HUES6 (cell line): ENCODE measurements at regions not wholly inside any gene's neighbourhood (a gene's known extent, or its start where the extent isn't known, plus 50 kb on each side); places are given as distances from the start of the nearest gene placed in this dataset.

Source experiments
- H3K27ac ChIP-seq: 2 replicates; pipeline ENCODE4 v1.7.0; 2013; ENCODE audit warnings: low read depth, mild to moderate bottlenecking, low read length, inconsistent platforms
- H3K27me3 ChIP-seq: 2 replicates; pipeline ENCODE4 v1.6.1; 2013; ENCODE audit warnings: low read length; ENCODE audit not compliant: control insufficient read depth, insufficient read depth
- H3K36me3 ChIP-seq: 2 replicates; pipeline ENCODE4 v1.6.1; 2013; ENCODE audit warnings: low read length; ENCODE audit not compliant: control insufficient read depth, insufficient read depth
- H3K4me1 ChIP-seq: 2 replicates; pipeline ENCODE4 v1.6.1; 2013; ENCODE audit warnings: low read length; ENCODE audit not compliant: control insufficient read depth, insufficient read depth
- H3K4me3 ChIP-seq: 2 replicates; pipeline ENCODE4 v1.5.1; 2013; ENCODE audit warnings: low read depth, low read length
- H3K9ac ChIP-seq: one replicate; pipeline ENCODE4 v1.6.1; 2013; ENCODE audit warnings: mild to moderate bottlenecking, low read length
- H3K9me3 ChIP-seq: 2 replicates; pipeline ENCODE4 v1.6.1; 2013; ENCODE audit warnings: low read depth, low read length; ENCODE audit not compliant: control insufficient read depth, insufficient read depth

DNA sequence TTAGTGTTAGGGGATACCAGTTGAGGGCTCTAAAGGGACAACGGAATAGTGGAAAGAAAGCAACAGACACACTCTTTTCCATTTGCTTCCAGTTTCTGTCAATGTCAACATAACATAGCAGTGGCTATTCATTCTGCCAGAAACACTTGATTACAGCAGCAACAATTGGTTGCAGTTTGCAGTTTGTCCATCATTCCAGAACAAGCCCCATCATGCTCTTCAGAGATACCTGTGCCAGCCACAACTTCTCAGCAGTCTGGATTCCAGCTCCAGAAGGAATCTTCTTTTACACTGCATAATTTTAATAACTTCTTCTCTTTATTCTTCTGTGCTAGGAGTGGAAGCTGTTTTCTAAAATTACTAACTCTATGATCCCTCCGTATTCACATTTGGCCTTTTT lies 1521.4 kb downstream of the PLA2G4A start:
- Histone ChIP-seq H3K36me3 (no peaks in the 10 kb centered on the region), H3K27me3 (no peaks in the 10 kb centered on the region), H3K9me3 (no peaks in the 10 kb centered on the region), H3K27ac (no peak overlapping the region), H3K4me1 (no peaks in the 10 kb centered on the region), H3K9ac (no peak overlapping the region), H3K4me3 (no peak overlapping the region)

DNA sequence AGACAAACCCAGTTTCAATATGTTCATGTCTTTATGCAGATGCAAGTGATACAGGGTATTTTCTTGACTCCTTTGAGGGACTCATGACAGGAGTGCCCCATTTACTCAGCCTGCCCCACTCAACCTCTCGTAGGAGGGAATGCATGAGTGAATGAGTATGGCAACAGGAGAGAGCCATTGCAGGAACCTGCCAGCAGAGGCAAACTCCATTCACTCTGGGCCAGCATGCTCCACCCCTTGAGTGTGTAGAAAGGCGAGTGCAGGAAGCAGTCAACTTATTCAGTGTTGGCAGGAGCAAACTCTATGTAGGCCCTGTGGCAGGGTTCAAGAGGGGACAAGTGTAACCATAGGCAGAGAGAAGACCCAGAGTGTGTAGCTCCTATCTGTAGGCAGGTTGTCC lies 1526.3 kb downstream of the PLA2G4A start:
- Histone ChIP-seq H3K27ac (no peak overlapping the region), H3K36me3 (no peaks in the 10 kb centered on the region), H3K4me1 (no peaks in the 10 kb centered on the region), H3K4me3 (no peak overlapping the region), H3K9ac (no peak overlapping the region), H3K27me3 (no peaks in the 10 kb centered on the region), H3K9me3 (0 out of 2 replicates have a peak, but pooled peaks cover 3% of the 10 kb centered on the region)

DNA sequence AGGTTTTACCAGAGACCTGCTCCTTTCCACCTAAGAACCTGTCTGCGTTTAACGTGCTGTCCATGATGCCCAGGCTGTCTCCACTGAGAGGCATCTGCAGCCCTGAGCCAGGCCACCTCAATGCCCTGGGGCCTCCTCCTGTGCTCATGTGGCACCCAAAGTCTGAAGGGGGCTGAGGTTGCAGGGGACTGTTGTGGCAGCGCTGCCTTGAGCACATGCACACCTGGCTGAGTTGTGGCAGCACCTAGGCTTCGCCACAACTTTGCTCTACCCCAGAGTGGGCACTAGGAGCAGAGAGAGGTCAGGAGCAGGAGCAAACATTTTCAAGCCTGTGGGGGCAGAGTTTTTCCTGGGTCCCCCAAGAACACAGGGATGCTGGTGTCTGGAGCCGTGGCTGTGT lies 1527.1 kb downstream of the PLA2G4A start:
- Histone ChIP-seq H3K4me1 (no peaks in the 10 kb centered on the region), H3K36me3 (no peaks in the 10 kb centered on the region), H3K9me3 (0 out of 2 replicates have a peak, but pooled peaks cover 3% of the 10 kb centered on the region), H3K4me3 (no peak overlapping the region), H3K27me3 (no peaks in the 10 kb centered on the region), H3K9ac (no peak overlapping the region), H3K27ac (no peak overlapping the region)

DNA sequence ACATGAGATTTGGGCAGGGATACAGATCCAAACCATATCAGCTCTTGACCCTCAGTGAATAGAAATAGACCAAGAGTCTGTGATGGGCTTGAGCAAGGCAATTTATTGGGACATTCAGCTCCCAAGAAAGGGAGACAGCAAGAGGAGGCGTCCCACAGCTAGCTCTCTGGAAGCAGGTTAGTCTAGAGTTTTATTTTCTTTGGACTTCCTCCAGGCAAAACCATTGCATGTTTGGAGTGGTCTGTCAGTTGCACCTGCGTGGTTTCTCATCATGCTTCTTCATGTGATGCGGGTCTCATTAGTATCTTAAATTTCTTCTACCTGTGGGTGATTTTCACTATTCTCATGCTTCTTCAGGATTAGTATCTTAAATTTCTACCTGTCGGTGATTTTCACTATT lies 1530.6 kb downstream of the PLA2G4A start:
- H3K27me3 ChIP-seq, result no peaks in the 10 kb centered on the region
- no peaks in the 10 kb centered on the region for H3K36me3 ChIP-seq
- H3K9ac ChIP-seq, result no peak overlapping the region
- H3K9me3 ChIP-seq, result 0 out of 2 replicates have a peak, but pooled peaks cover 3% of the 10 kb centered on the region
- no peak overlapping the region for H3K4me3 ChIP-seq
- no peaks in the 10 kb centered on the region for H3K4me1 ChIP-seq
- H3K27ac ChIP-seq, result no peak overlapping the region

DNA sequence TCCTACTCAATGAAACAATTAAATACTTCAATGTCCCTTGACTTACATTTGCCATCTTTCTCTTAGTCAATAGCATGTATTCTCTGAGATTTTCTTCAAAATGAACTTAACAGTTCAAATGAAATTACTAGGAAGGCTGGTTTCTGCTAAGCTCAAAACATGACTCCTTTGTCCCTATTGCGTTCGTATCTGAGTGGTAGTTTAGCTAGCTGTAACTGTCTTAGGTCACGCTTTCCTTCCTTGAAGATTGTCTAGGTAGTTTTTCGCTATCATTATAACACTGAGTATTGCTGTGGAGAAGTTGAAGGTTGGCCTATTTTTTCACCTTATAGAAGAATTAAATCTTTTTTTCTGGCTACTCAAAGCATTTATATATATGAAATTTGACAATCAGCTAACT lies 1535.2 kb downstream of the PLA2G4A start:
- Histone ChIP-seq H3K9me3 (no peaks in the 10 kb centered on the region), H3K27me3 (no peaks in the 10 kb centered on the region), H3K4me1 (peaks cover 3% of the 10 kb centered on the region; the same call in 1 of the 2 replicates), H3K4me3 (no peak overlapping the region), H3K27ac (no peak overlapping the region), H3K9ac (no peak overlapping the region), H3K36me3 (no peaks in the 10 kb centered on the region)

DNA sequence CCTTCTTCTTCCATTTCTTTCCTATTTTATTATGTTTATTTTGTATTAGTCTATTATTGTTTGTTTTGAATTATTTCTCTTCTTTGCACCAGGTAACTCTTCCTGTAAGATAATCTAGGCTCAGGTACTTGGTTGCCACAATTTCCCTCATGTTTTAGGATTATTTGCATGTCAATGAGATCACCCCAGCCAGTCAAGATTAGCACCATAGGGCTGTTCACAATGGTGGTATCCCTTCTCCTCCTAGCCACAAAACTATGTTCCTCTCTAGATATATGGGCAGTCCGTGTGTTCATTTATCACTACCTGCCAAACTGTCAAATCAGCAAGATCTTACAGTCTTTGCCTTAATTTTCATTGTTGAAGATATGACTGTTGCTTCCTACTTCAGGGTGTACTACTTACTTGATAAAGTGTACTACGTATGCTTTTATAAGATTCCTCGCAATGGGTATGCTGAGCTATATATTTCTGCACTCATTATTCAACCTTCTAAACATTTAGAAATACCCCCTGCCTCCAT lies 1536.2 kb downstream of the PLA2G4A start:
- H3K9ac ChIP-seq, result no peak overlapping the region
- no peak overlapping the region for H3K27ac ChIP-seq
- no peak overlapping the region for H3K4me3 ChIP-seq
- H3K36me3 ChIP-seq, result no peaks in the 10 kb centered on the region
- H3K9me3 ChIP-seq, result no peaks in the 10 kb centered on the region
- H3K4me1 ChIP-seq, result peaks cover 3% of the 10 kb centered on the region; the same call in 1 of the 2 replicates
- H3K27me3 ChIP-seq, result no peaks in the 10 kb centered on the region

DNA sequence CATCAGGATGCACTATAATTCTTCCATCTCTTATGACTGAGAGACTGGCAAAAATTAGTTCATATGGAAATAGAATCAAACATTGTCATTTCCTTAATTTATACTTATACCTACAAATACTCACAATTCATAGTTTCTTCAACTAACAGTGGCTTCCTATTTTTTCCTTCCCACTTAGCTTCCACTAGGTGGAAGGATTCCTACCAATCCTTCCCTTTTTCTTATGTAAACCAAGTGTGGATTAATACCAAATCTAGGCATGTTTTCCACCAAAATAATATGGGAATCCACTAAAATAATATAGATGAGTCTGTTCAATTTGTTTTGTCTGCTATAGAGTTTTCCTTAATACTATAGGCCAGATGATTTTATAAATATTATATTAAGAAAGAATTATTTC lies 1537.1 kb downstream of the PLA2G4A start:
- Histone ChIP-seq H3K4me3 (no peak overlapping the region), H3K9ac (no peak overlapping the region), H3K27ac (no peak overlapping the region), H3K27me3 (no peaks in the 10 kb centered on the region), H3K9me3 (no peaks in the 10 kb centered on the region), H3K4me1 (peaks cover 3% of the 10 kb centered on the region; the same call in 1 of the 2 replicates), H3K36me3 (no peaks in the 10 kb centered on the region)

DNA sequence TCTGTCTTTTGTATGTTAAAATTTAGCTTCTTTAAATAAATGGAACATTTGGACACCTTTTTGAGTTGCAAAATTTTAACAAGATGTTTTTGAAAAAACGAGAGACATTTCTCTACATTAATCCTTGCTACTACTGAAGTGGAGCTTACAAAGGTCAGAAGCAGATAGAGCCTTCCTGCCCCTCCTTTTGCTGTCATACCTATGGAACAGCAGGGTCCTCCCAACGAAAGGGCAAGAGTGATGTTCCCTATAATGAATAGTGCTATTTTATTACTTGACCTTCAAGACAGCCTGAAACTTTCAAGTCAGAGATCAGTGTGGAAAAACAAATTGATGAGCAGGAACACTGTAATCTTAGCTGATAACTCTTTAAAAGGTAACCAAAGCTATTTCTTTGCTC lies 1538.9 kb downstream of the PLA2G4A start:
- no peak overlapping the region for H3K9ac ChIP-seq
- H3K9me3 ChIP-seq, result no peaks in the 10 kb centered on the region
- no peak overlapping the region for H3K4me3 ChIP-seq
- no peak overlapping the region for H3K27ac ChIP-seq
- no peaks in the 10 kb centered on the region for H3K36me3 ChIP-seq
- no peaks in the 10 kb centered on the region for H3K27me3 ChIP-seq
- H3K4me1 ChIP-seq, result peaks cover 3% of the 10 kb centered on the region; the same call in 1 of the 2 replicates

DNA sequence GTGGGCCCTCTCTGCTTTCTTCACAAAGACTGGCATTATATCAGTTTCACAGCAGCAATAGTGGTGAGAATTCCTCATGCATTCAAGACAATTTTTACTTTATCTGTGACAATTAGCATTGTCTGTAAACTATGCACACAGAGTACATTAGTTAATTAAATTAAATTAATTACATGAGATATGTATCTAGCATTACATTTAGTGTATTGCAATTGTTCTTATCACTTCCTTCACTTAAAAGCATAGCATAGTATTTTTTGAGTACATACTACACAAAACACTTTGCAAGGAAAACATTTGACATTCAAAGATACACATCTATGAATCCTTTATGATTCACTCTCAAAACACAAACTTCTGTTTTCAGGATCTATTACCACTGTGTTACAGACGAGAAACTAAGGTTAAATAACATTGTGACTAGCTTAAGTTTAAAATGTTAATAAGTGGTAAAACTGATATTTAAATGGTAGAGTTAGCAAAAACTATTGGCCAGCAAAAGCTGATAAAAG lies 1542.6 kb downstream of the PLA2G4A start:
- Histone ChIP-seq H3K36me3 (no peaks in the 10 kb centered on the region), H3K9me3 (no peaks in the 10 kb centered on the region), H3K27me3 (no peaks in the 10 kb centered on the region), H3K27ac (no peak overlapping the region), H3K9ac (no peak overlapping the region), H3K4me1 (peaks cover 3% of the 10 kb centered on the region; the same call in 1 of the 2 replicates), H3K4me3 (no peak overlapping the region)

DNA sequence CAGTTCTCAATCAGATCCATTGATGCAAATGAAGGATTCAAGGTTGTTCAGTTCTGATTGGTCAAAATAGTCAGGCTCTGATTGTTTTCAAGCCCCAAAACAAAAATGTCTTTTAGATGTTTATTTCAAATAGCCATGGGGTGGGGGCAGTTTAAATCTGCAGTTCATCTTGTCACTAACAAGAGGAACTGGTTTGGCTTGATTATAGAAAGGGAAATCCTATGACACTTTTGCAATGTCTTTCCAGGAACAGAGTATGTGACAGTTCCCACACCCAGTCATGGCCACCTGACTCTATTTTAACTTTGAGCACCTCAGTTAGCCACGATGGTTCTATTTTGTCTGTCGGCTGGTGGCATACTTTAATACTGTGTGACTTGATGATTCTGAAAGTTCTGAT lies 1544.1 kb downstream of the PLA2G4A start:
- Histone ChIP-seq H3K27me3 (no peaks in the 10 kb centered on the region), H3K9ac (no peak overlapping the region), H3K36me3 (no peaks in the 10 kb centered on the region), H3K27ac (no peak overlapping the region), H3K9me3 (no peaks in the 10 kb centered on the region), H3K4me3 (no peak overlapping the region), H3K4me1 (no peaks in the 10 kb centered on the region)

DNA sequence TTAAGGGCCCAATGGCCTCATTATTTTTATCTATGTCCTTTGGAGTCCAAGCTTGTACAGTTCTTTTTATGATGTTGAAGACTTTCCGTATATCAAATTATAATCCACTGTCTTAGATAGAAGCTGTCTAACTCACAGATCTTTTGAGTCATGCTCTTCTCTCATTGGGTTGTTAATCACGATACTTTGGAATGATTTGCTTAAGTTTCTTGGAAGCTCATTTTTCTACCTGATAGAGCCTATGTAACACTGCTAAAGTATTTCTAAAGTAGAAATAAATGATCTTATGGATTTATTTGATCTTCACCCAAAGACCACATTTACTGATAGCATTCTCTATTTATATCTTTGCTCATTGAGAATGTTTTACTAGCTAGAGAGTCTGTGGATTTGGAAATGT lies 1554.1 kb downstream of the PLA2G4A start:
- Histone ChIP-seq H3K9me3 (no peaks in the 10 kb centered on the region), H3K27ac (no peak overlapping the region), H3K9ac (no peak overlapping the region), H3K4me1 (no peaks in the 10 kb centered on the region), H3K27me3 (no peaks in the 10 kb centered on the region), H3K36me3 (no peaks in the 10 kb centered on the region), H3K4me3 (no peak overlapping the region)
